Endothelial cell of umbilical vein (primary cell): ENCODE measurements at regions not wholly inside any gene's neighbourhood (a gene's known extent, or its start where the extent isn't known, plus 50 kb on each side); places are given as distances from the start of the nearest gene placed in this dataset.

ENCODE experiments used
- BruUV-seq: library from RNA; stranded (reverse); fragments of 400-500 nt; replicated peaks from 2 replicates; lab custom pipeline; 2021; lab: Mats Ljungman, UMichigan
- CTCF ChIA-PET: fragments of 300-600, 350-600 bp; sonication (Branson Sonifier 250); formaldehyde crosslinking; loops from one replicate; lab custom pipeline; 2021; ENCODE audit warnings: antibody characterized with exemption, inconsistent platforms; lab: Charles Lee
- POLR2A ChIA-PET: fragments of 300-600, 350-600 bp; sonication (Branson Sonifier 250); formaldehyde crosslinking; loops from one replicate; lab custom pipeline; 2021; ENCODE audit warnings: antibody characterized with exemption, inconsistent platforms; lab: Charles Lee
- DNase-seq: peaks from one replicate; pipeline ENCODE4 v3.0.0-alpha.2; 2011; ENCODE audit warnings: low read depth, low spot score
- FAIRE-seq: peaks from 2 replicates; lab custom pipeline; 2011; peaks lifted over from hg19 to GRCh38; lab: Jason Lieb, UNC
- H2AFZ ChIP-seq: 2 replicates; pipeline ENCODE4 v1.6.0; 2012; ENCODE audit warnings: low read depth, low read length, control low read depth, inconsistent platforms
- H3K27ac ChIP-seq: 2 replicates; pipeline ENCODE4 v1.5.1; 2011; ENCODE audit warnings: low read depth, mild to moderate bottlenecking, control low read depth, low read length, moderate library complexity; ENCODE audit not compliant: insufficient read depth
- H3K27me3 ChIP-seq, 2 experiments: 2 replicates each; pipeline versions ENCODE4 v1.6.0 to v1.6.1; 2011; ENCODE audit warnings: low read length in 2 of 2, mixed read lengths in 1 of 2; ENCODE audit not compliant: control insufficient read depth in 2 of 2, insufficient read depth in 2 of 2
- H3K36me3 ChIP-seq, 2 experiments: 2 replicates in 1 of 2; 3 replicates in 1 of 2; pipeline ENCODE4 v1.5.1; 2011; ENCODE audit warnings: low read length in 2 of 2, mild to moderate bottlenecking in 1 of 2, moderate library complexity in 1 of 2; ENCODE audit not compliant: control insufficient read depth in 2 of 2, insufficient read depth in 2 of 2; ENCODE audit errors: extremely low read depth in 1 of 2
- H3K4me1 ChIP-seq: 3 replicates; pipeline ENCODE4 v1.5.1; 2011; ENCODE audit warnings: mild to moderate bottlenecking, low read length; ENCODE audit not compliant: control insufficient read depth, insufficient read depth; ENCODE audit errors: extremely low read depth
- H3K4me2 ChIP-seq: 2 replicates; pipeline ENCODE4 v1.6.1; 2011; ENCODE audit warnings: low read length, control low read depth, mixed read lengths; ENCODE audit not compliant: insufficient read depth
- H3K4me3 ChIP-seq, 3 experiments: fragments of 200-600 bp in 1 of 3; sonication (generic), shearing (Covaris generic) in 1 of 3; replicated peaks in 1 of 3; 2 replicates each; pipeline ENCODE4 v1.5.1; 2011 to 2016; ENCODE audit warnings: control low read depth in 3 of 3, low read length in 3 of 3, mild to moderate bottlenecking in 2 of 3, inconsistent platforms in 1 of 3, low read depth in 1 of 3, moderate library complexity in 1 of 3; ENCODE audit not compliant: insufficient read depth in 1 of 3
- H3K79me2 ChIP-seq: 2 replicates; pipeline ENCODE4 v1.6.0; 2012; ENCODE audit warnings: low read length, inconsistent platforms; ENCODE audit not compliant: control insufficient read depth, insufficient read depth
- H3K9ac ChIP-seq: replicated peaks from 2 replicates; pipeline ENCODE3; 2011; ENCODE audit warnings: low read length, control low read depth; ENCODE audit not compliant: insufficient read depth; ENCODE audit errors: extremely low read depth
- H3K9me1 ChIP-seq: replicated peaks from 3 replicates; pipeline ENCODE4 v1.6.0; 2011; ENCODE audit warnings: mild to moderate bottlenecking, low read length; ENCODE audit not compliant: control insufficient read depth, insufficient read depth; ENCODE audit errors: extremely low read depth
- H3K9me3 ChIP-seq: replicated peaks from 2 replicates; pipeline ENCODE4 v1.5.1; 2012; ENCODE audit warnings: low read length, inconsistent platforms; ENCODE audit not compliant: control insufficient read depth, insufficient read depth
- H4K20me1 ChIP-seq: replicated peaks from 2 replicates; pipeline ENCODE3; 2011; ENCODE audit warnings: mild to moderate bottlenecking, low read length; ENCODE audit not compliant: control insufficient read depth, insufficient read depth; ENCODE audit errors: extremely low read depth
- CTCF ChIP-seq, 2 donors: IDR thresholded peaks; 1 replicate in 1 of 2; 2 replicates in 1 of 2; pipeline ENCODE4 v1.5.1; 2011; ENCODE audit warnings: low read length in 2 of 2, mild to moderate bottlenecking in 2 of 2, moderate library complexity in 2 of 2, control low read depth in 1 of 2, inconsistent platforms in 1 of 2, low read depth in 1 of 2; ENCODE audit not compliant: insufficient read depth in 1 of 2; ENCODE audit errors: extremely low read depth in 1 of 2
- EZH2 ChIP-seq: IDR thresholded peaks from 2 replicates; pipeline ENCODE4 v1.6.1; 2012; ENCODE audit warnings: borderline replicate concordance, low read depth, mild to moderate bottlenecking, moderate library complexity, low read length, inconsistent platforms; ENCODE audit not compliant: severe bottlenecking
- FOS ChIP-seq: IDR thresholded peaks from 2 replicates; pipeline ENCODE4 v1.6.1; 2011; ENCODE audit warnings: mild to moderate bottlenecking, low read length, moderate library complexity, borderline replicate concordance; ENCODE audit not compliant: insufficient read depth
- GATA2 ChIP-seq: IDR thresholded peaks from 2 replicates; pipeline ENCODE4 v1.7.0; 2011; ENCODE audit warnings: low read depth, mild to moderate bottlenecking, moderate library complexity, mixed read lengths, low read length; ENCODE audit not compliant: insufficient read length, insufficient read depth
- JUN ChIP-seq: IDR thresholded peaks from 2 replicates; pipeline ENCODE4 v1.6.1; 2011; ENCODE audit warnings: borderline replicate concordance, low read depth; ENCODE audit not compliant: insufficient read length, insufficient read depth
- MAX ChIP-seq: IDR thresholded peaks from 2 replicates; pipeline ENCODE4 v1.6.1; 2011; ENCODE audit not compliant: insufficient read depth, insufficient read length
- MYC ChIP-seq: IDR thresholded peaks from one replicate; pipeline ENCODE4 v1.6.1; 2011; ENCODE audit warnings: mild to moderate bottlenecking, low read depth, low read length
- POLR2A ChIP-seq: IDR thresholded peaks from 2 replicates; pipeline ENCODE4 v1.6.1; 2012; ENCODE audit warnings: low read depth, mild to moderate bottlenecking, control low read depth, low read length
- POLR2AphosphoS5 ChIP-seq: IDR thresholded peaks from 2 replicates; pipeline ENCODE4 v1.6.1; 2012; ENCODE audit warnings: low read depth, mild to moderate bottlenecking, control low read depth, low read length, moderate library complexity; ENCODE audit not compliant: insufficient read depth
- dilution Hi-C: fragments of 300-500 bp; cut with MboI; formaldehyde crosslinking; loops from one replicate; pipeline ENCODE4 v1.15.0; 2019; ENCODE audit warnings: low sequenced_read_pairs; ENCODE audit not compliant: extremely low pct_ligation_motif_present
- intact Hi-C: fragments of 100-400 bp; cut with micrococcal nuclease; formaldehyde crosslinking; loops from one replicate; pipeline ENCODE4 v1.10.0; 2022

- H3K27ac ChIP-seq = no peak overlapping the region
- no peaks in the 10 kb centered on the region for H3K27me3 ChIP-seq
- CTCF ChIA-PET = no interaction called here
- POLR2A ChIA-PET = no interaction called here
- dilution Hi-C loops = no loop called here
- H3K4me2 ChIP-seq = no peak overlapping the region
- H2AFZ ChIP-seq = no peak overlapping the region
- H3K36me3 ChIP-seq = no peaks in the 10 kb centered on the region
- no peaks in the 10 kb centered on the region for H3K9me3 ChIP-seq
- no peaks in the 10 kb centered on the region for H3K79me2 ChIP-seq
- no peak overlapping the region for H3K4me3 ChIP-seq
- intact Hi-C loops = no loop called here
- H3K4me1 ChIP-seq = no peaks in the 10 kb centered on the region
- FAIRE-seq (no peak), DNase-seq (no peak)
- no peaks in the 10 kb centered on the region for H4K20me1 ChIP-seq
- H3K9me1 ChIP-seq = peaks cover 3% of the 10 kb centered on the region
- TF ChIP-seq JUN = no peak
- TF ChIP-seq POLR2A = no peak
- no peak for TF ChIP-seq FOS
- TF ChIP-seq MYC = no peak
- no peak for TF ChIP-seq POLR2AphosphoS5
- no peak for TF ChIP-seq CTCF (IDR thresholded peaks at IDR 0.05; ENCODE audit: extremely low read depth in 1 of 2, insufficient read depth in 1 of 2, low read depth in 1 of 2, low read length in 2 of 2)
- TF ChIP-seq MAX = no peak
- TF ChIP-seq EZH2 = no peak
- no peak for TF ChIP-seq GATA2
- no peak overlapping the region for H3K9ac ChIP-seq
- BruUV-seq = no TSS peak
Observed at GRCh38 chr13:68727798-68728197, 1379.8 kb upstream of the ATXN8OS start.
